H9 (cell line): ENCODE measurements at regions not wholly inside any gene's neighbourhood (a gene's known extent, or its start where the extent isn't known, plus 50 kb on each side); places are given as distances from the start of the nearest gene placed in this dataset.

ENCODE experiments used
- DNase-seq: peaks from one replicate; pipeline ENCODE4 v3.0.0-alpha.2; 2017
- H2AFZ ChIP-seq: one replicate; pipeline ENCODE4 v1.6.1; 2013; ENCODE audit warnings: mild to moderate bottlenecking, low read length, control low read depth, moderate library complexity
- H2AK5ac ChIP-seq: 2 replicates; pipeline ENCODE4 v1.6.1; 2013; ENCODE audit warnings: low read length, control low read depth, mixed read lengths; ENCODE audit not compliant: insufficient read length
- H2BK120ac ChIP-seq: one replicate; pipeline ENCODE4 v1.6.1; 2013; ENCODE audit warnings: low read depth, mild to moderate bottlenecking, low read length, control low read depth, inconsistent platforms; ENCODE audit not compliant: poor library complexity, severe bottlenecking
- H2BK12ac ChIP-seq: 2 replicates; pipeline ENCODE4 v1.6.1; 2013; ENCODE audit warnings: low read length, control low read depth, mixed read lengths, low read depth; ENCODE audit not compliant: insufficient read length
- H2BK15ac ChIP-seq: 2 replicates; pipeline ENCODE4 v1.6.1; 2013; ENCODE audit warnings: low read depth, low read length, control low read depth
- H2BK20ac ChIP-seq: one replicate; pipeline ENCODE4 v1.6.1; 2013; ENCODE audit warnings: low read depth, mild to moderate bottlenecking, low read length, control low read depth, inconsistent platforms; ENCODE audit not compliant: poor library complexity, severe bottlenecking
- H2BK5ac ChIP-seq: 2 replicates; pipeline ENCODE4 v1.6.1; 2013; ENCODE audit warnings: low read length, control low read depth, mixed read lengths; ENCODE audit not compliant: insufficient read length
- H3K14ac ChIP-seq: 2 replicates; pipeline ENCODE4 v1.6.1; 2013; ENCODE audit warnings: low read length, control low read depth; ENCODE audit not compliant: insufficient read depth
- H3K18ac ChIP-seq: 2 replicates; pipeline ENCODE4 v1.6.1; 2013; ENCODE audit warnings: low read depth, mild to moderate bottlenecking, mixed read lengths, low read length, control low read depth; ENCODE audit not compliant: insufficient read length
- H3K23ac ChIP-seq: 2 replicates; pipeline ENCODE4 v1.6.1; 2013; ENCODE audit warnings: low read length, control low read depth, mixed read lengths, low read depth; ENCODE audit not compliant: insufficient read length
- H3K23me2 ChIP-seq: 2 replicates; pipeline ENCODE4 v1.6.1; 2013; ENCODE audit warnings: low read depth, mild to moderate bottlenecking, mixed read lengths, low read length, control low read depth; ENCODE audit not compliant: insufficient read length, poor library complexity, severe bottlenecking
- H3K27ac ChIP-seq: 2 replicates; pipeline ENCODE4 v1.5.1; 2013; ENCODE audit warnings: low read length, control low read depth, mixed read lengths, low read depth; ENCODE audit not compliant: insufficient read length
- H3K27me3 ChIP-seq: 2 replicates; pipeline ENCODE4 v1.6.1; 2013; ENCODE audit warnings: low read length, control low read depth, inconsistent platforms; ENCODE audit not compliant: insufficient read depth
- H3K4ac ChIP-seq: 2 replicates; pipeline ENCODE4 v1.6.1; 2013; ENCODE audit warnings: low read depth, mild to moderate bottlenecking, control low read depth, inconsistent platforms, low read length, moderate library complexity
- H3K4me1 ChIP-seq: 2 replicates; pipeline ENCODE4 v1.6.1; 2013; ENCODE audit warnings: low read length, control low read depth, inconsistent platforms; ENCODE audit not compliant: insufficient read depth
- H3K4me2 ChIP-seq: 2 replicates; pipeline ENCODE4 v1.6.1; 2013; ENCODE audit warnings: low read length, control low read depth, mixed read lengths; ENCODE audit not compliant: insufficient read length, insufficient read depth
- H3K56ac ChIP-seq: 2 replicates; pipeline ENCODE4 v1.6.1; 2013; ENCODE audit warnings: low read depth, mild to moderate bottlenecking, mixed read lengths, low read length, control low read depth; ENCODE audit not compliant: insufficient read length
- H3K79me1 ChIP-seq: 2 replicates; pipeline ENCODE4 v1.6.1; 2013; ENCODE audit warnings: low read depth, mild to moderate bottlenecking, moderate library complexity, low read length, control low read depth, inconsistent platforms; ENCODE audit not compliant: insufficient read depth, poor library complexity, severe bottlenecking
- H3K79me2 ChIP-seq: 2 replicates; pipeline ENCODE4 v1.6.1; 2013; ENCODE audit warnings: low read length, control low read depth, inconsistent platforms; ENCODE audit not compliant: insufficient read depth
- H3K9ac ChIP-seq: 2 replicates; pipeline ENCODE4 v1.6.1; 2013; ENCODE audit warnings: low read length, control low read depth, mixed read lengths; ENCODE audit not compliant: insufficient read length; ENCODE audit errors: extremely low read depth
- H3K9me3 ChIP-seq: one replicate; pipeline ENCODE4 v1.6.1; 2013; ENCODE audit warnings: low read depth, low read length, inconsistent platforms; ENCODE audit not compliant: control insufficient read depth
- H3T11ph ChIP-seq: one replicate; pipeline ENCODE4 v1.6.1; 2013; ENCODE audit warnings: mild to moderate bottlenecking, low read length, control low read depth, inconsistent platforms
- H4K20me1 ChIP-seq: one replicate; pipeline ENCODE4 v1.6.1; 2013; ENCODE audit not compliant: control insufficient read depth, insufficient read length, insufficient read depth
- H4K5ac ChIP-seq: 2 replicates; pipeline ENCODE4 v1.6.1; 2013; ENCODE audit warnings: low read depth, mild to moderate bottlenecking, mixed read lengths, low read length, control low read depth; ENCODE audit not compliant: insufficient read length
- H4K8ac ChIP-seq: replicated peaks from 2 replicates; pipeline ENCODE4 v1.6.1; 2013; ENCODE audit warnings: low read length, control low read depth, mixed read lengths, low read depth; ENCODE audit not compliant: insufficient read length
- H4K91ac ChIP-seq: 2 replicates; pipeline ENCODE4 v1.6.1; 2013; ENCODE audit warnings: low read depth, mild to moderate bottlenecking, moderate library complexity, mixed read lengths, low read length, control low read depth; ENCODE audit not compliant: insufficient read length
- H3K27ac Mint-ChIP-seq, 3 experiments: 2 replicates in 2 of 3; 3 replicates in 1 of 3; pipeline ENCODE4 v1.8.0; 2020 to 2021; ENCODE audit warnings: mixed read lengths in 3 of 3, mild to moderate bottlenecking in 1 of 3, moderate library complexity in 1 of 3
- H3K27me3 Mint-ChIP-seq: 2 replicates; pipeline ENCODE4 v1.8.0; 2021; ENCODE audit warnings: low read depth, mild to moderate bottlenecking, moderate library complexity, mixed read lengths
- H3K36me3 Mint-ChIP-seq, 3 experiments: 2 replicates in 2 of 3; 3 replicates in 1 of 3; pipeline ENCODE4 v1.8.0; 2020 to 2021; ENCODE audit warnings: low read depth in 3 of 3, mixed read lengths in 3 of 3; ENCODE audit not compliant: insufficient read depth in 1 of 3
- H3K4me1 Mint-ChIP-seq, 2 experiments: 2 replicates each; pipeline ENCODE4 v1.8.0; 2020; ENCODE audit warnings: mixed read lengths in 2 of 2
- H3K4me3 Mint-ChIP-seq, 2 experiments: 2 replicates in 1 of 2; 3 replicates in 1 of 2; pipeline ENCODE4 v1.8.0; 2020 to 2021; ENCODE audit warnings: mild to moderate bottlenecking in 2 of 2, mixed read lengths in 2 of 2, moderate library complexity in 1 of 2
- H3K9me3 Mint-ChIP-seq, 2 experiments: 2 replicates in 1 of 2; 3 replicates in 1 of 2; pipeline ENCODE4 v1.8.0; 2020; ENCODE audit warnings: mild to moderate bottlenecking in 2 of 2, mixed read lengths in 2 of 2, moderate library complexity in 1 of 2
- CTCF ChIP-seq: fragments of 200-600 bp; sonication (generic); conservative IDR thresholded peaks from 3 replicates; pipeline ENCODE4 v1.8.0; 2021; ENCODE audit warnings: antibody characterized with exemption, mild to moderate bottlenecking
- WGBS: extraction: QIAGEN DNeasy Blood & Tissue Kit; methylation state at CpG from one replicate; pipeline ENCODE4 v1.1.7; 2013; ENCODE audit warnings: missing lambda C conversion rate, low lambda C conversion rate, mixed read lengths; ENCODE audit not compliant: insufficient read length; ENCODE audit errors: extremely low coverage; 5-methylcytosine and 5-hydroxymethylcytosine counted together

- Histone ChIP-seq H3K27ac (no peak overlapping the region), H3K23ac (no peak overlapping the region), H2AK5ac (no peak overlapping the region), H2BK15ac (no peak overlapping the region), H3K4me1 (peaks cover 3% of the 10 kb centered on the region; the same call in 1 of the 2 replicates), H3K4me2 (no peak overlapping the region), H3K56ac (no peak overlapping the region), H3K18ac (no peak overlapping the region), H3K23me2 (no peaks in the 10 kb centered on the region), H2AFZ (no peak overlapping the region), H3K79me2 (no peaks in the 10 kb centered on the region), H3K9me3 (no peaks in the 10 kb centered on the region), H3K27me3 (no peaks in the 10 kb centered on the region), H2BK120ac (no peak overlapping the region), H3K14ac (no peak overlapping the region), H4K8ac (no peak overlapping the region), H3K79me1 (no peaks in the 10 kb centered on the region), H2BK5ac (no peak overlapping the region), H3K4ac (no peak overlapping the region), H4K20me1 (no peaks in the 10 kb centered on the region), H2BK12ac (no peak overlapping the region), H3K9ac (no peak overlapping the region), H4K5ac (no peak overlapping the region), H3T11ph (no peak overlapping the region), H4K91ac (no peak overlapping the region), H2BK20ac (no peak overlapping the region)
- Mint-ChIP-seq H3K4me3 (no peak overlapping the region), H3K4me1 (peaks cover 0 to 3% of the 10 kb centered on the region in 2 experiments; a peak in 1 of 4 replicates), H3K27ac (no peak overlapping the region), H3K9me3 (no peaks in the 10 kb centered on the region; a peak in 1 of 5 replicates), H3K27me3 (peaks cover 5% of the 10 kb centered on the region; the same call in 1 of the 2 replicates), H3K36me3 (no peaks in the 10 kb centered on the region)
- WGBS: no CpG with 5 or more reads among the region's 2 CpGs
- no peak for DNase-seq
- no peak for TF ChIP-seq CTCF
These were observed 297.3 kb upstream of the SMARCA2 start for GRCh38 chr9:1717882-1718281.
